H1 (cell line): ENCODE measurements at regions not wholly inside any gene's neighbourhood (a gene's known extent, or its start where the extent isn't known, plus 50 kb on each side); places are given as distances from the start of the nearest gene placed in this dataset.

Source experiments
- CTCF ChIA-PET: fragments of 300-600 bp; sonication (Branson Sonifier 250); formaldehyde crosslinking; loops from one replicate; lab custom pipeline; 2021; ENCODE audit not compliant: partially characterized antibody; lab: Charles Lee
- POLR2A ChIA-PET: fragments of 300-600 bp; sonication (Branson Sonifier 250); formaldehyde crosslinking; loops from one replicate; lab custom pipeline; 2021; ENCODE audit warnings: inconsistent platforms; ENCODE audit not compliant: partially characterized antibody; lab: Charles Lee
- DNase-seq, 2 experiments: peaks; one replicate each; pipeline versions ENCODE4 v3.0.0 to v3.0.0-alpha.2; 2010 to 2022; ENCODE audit warnings: low spot score in 2 of 2, low read depth in 1 of 2, mixed read lengths in 1 of 2
- FAIRE-seq: peaks from 2 replicates; lab custom pipeline; 2011; peaks lifted over from hg19 to GRCh38; lab: Jason Lieb, UNC
- H2AFZ ChIP-seq: 2 replicates; pipeline ENCODE4 v1.8.1; 2012; ENCODE audit warnings: low read length, inconsistent platforms
- H2AK5ac ChIP-seq: 2 replicates; pipeline ENCODE4 v1.6.1; 2013; ENCODE audit warnings: low read depth, low read length
- H2BK120ac ChIP-seq: replicated peaks from 2 replicates; pipeline ENCODE3; 2013; ENCODE audit warnings: low read depth, low read length, inconsistent platforms
- H2BK12ac ChIP-seq: 2 replicates; pipeline ENCODE4 v1.6.1; 2013; ENCODE audit warnings: low read depth, low read length
- H2BK15ac ChIP-seq: 2 replicates; pipeline ENCODE4 v1.6.1; 2013; ENCODE audit warnings: low read length
- H2BK20ac ChIP-seq: 2 replicates; pipeline ENCODE4 v1.6.1; 2013; ENCODE audit warnings: low read length
- H2BK5ac ChIP-seq: 2 replicates; pipeline ENCODE4 v1.6.1; 2013; ENCODE audit warnings: low read depth, low read length
- H3K14ac ChIP-seq: 2 replicates; pipeline ENCODE4 v1.6.1; 2013; ENCODE audit warnings: inconsistent platforms; ENCODE audit not compliant: insufficient read length
- H3K18ac ChIP-seq: 2 replicates; pipeline ENCODE4 v1.6.1; 2013; ENCODE audit warnings: low read length; ENCODE audit errors: extremely low read depth
- H3K23ac ChIP-seq: 2 replicates; pipeline ENCODE4 v1.6.1; 2013; ENCODE audit warnings: inconsistent platforms; ENCODE audit not compliant: insufficient read length
- H3K23me2 ChIP-seq: 2 replicates; pipeline ENCODE4 v1.6.1; 2013; ENCODE audit warnings: low read depth, low read length
- H3K27ac ChIP-seq: 2 replicates; pipeline ENCODE4 v1.6.1; 2011; ENCODE audit warnings: low read depth, low read length, inconsistent platforms
- H3K27me3 ChIP-seq, 4 experiments: replicated peaks in 1 of 4; 1 replicate in 1 of 4; 2 replicates in 3 of 4; pipeline versions ENCODE4 v1.6.1 to v1.8.1; 2011 to 2013; ENCODE audit warnings: low read length in 3 of 4, mild to moderate bottlenecking in 3 of 4, inconsistent platforms in 2 of 4, mixed read lengths in 2 of 4, moderate library complexity in 1 of 4; ENCODE audit not compliant: control insufficient read depth in 3 of 4, insufficient read depth in 3 of 4; ENCODE audit errors: extremely low read depth in 1 of 4
- H3K36me3 ChIP-seq, 4 experiments: 2 replicates each; pipeline versions ENCODE4 v1.6.1 to v1.8.1; 2011 to 2013; ENCODE audit warnings: mild to moderate bottlenecking in 4 of 4, low read length in 3 of 4, moderate library complexity in 2 of 4, control low read depth in 1 of 4, inconsistent platforms in 1 of 4; ENCODE audit not compliant: insufficient read depth in 4 of 4, control insufficient read depth in 2 of 4
- H3K4ac ChIP-seq: replicated peaks from 2 replicates; pipeline ENCODE3; 2013; ENCODE audit warnings: low read length, low read depth, mixed read lengths, inconsistent platforms; ENCODE audit not compliant: insufficient read length
- H3K4me1 ChIP-seq, 4 experiments: replicated peaks in 1 of 4; 1 replicate in 1 of 4; 2 replicates in 3 of 4; pipeline versions ENCODE4 v1.6.1 to v1.8.1; 2011 to 2013; ENCODE audit warnings: low read length in 3 of 4, inconsistent platforms in 2 of 4, mixed read lengths in 1 of 4; ENCODE audit not compliant: insufficient read depth in 4 of 4, control insufficient read depth in 3 of 4
- H3K4me2 ChIP-seq, 2 experiments: 2 replicates each; pipeline versions ENCODE4 v1.6.1 to v1.8.1; 2011 to 2013; ENCODE audit warnings: low read depth in 2 of 2, low read length in 2 of 2, control low read depth in 1 of 2, inconsistent platforms in 1 of 2, mild to moderate bottlenecking in 1 of 2; ENCODE audit not compliant: insufficient read depth in 1 of 2
- H3K4me3 ChIP-seq, 4 experiments: fragments of 200-600, 300-600 bp in 1 of 4; sonication (generic), shearing (Covaris generic), sonication (Bioruptor Twin) in 1 of 4; 2 replicates each; pipeline versions ENCODE4 v1.5.1 to v1.8.1; 2011 to 2016; ENCODE audit warnings: low read length in 4 of 4, low read depth in 3 of 4, control low read depth in 2 of 4, inconsistent platforms in 2 of 4, mild to moderate bottlenecking in 2 of 4, mixed read lengths in 1 of 4, moderate library complexity in 1 of 4; ENCODE audit not compliant: insufficient read depth in 2 of 4; ENCODE audit errors: extremely low read depth in 1 of 4
- H3K56ac ChIP-seq: replicated peaks from 2 replicates; pipeline ENCODE3; 2013; ENCODE audit warnings: low read depth, mild to moderate bottlenecking, mixed read lengths, low read length, inconsistent platforms; ENCODE audit not compliant: insufficient read length
- H3K79me1 ChIP-seq: 2 replicates; pipeline ENCODE4 v1.6.1; 2013; ENCODE audit warnings: low read depth, low read length, control low read depth
- H3K79me2 ChIP-seq, 2 experiments: 2 replicates each; pipeline versions ENCODE4 v1.6.1 to v1.8.1; 2012 to 2013; ENCODE audit warnings: low read length in 2 of 2, mild to moderate bottlenecking in 2 of 2, inconsistent platforms in 1 of 2; ENCODE audit not compliant: insufficient read depth in 2 of 2, control insufficient read depth in 1 of 2
- H3K9ac ChIP-seq, 4 experiments: replicated peaks in 1 of 4; 1 replicate in 1 of 4; 2 replicates in 3 of 4; pipeline versions ENCODE4 v1.6.1 to v1.8.1; 2011 to 2013; ENCODE audit warnings: low read depth in 3 of 4, low read length in 3 of 4, control low read depth in 2 of 4, mild to moderate bottlenecking in 2 of 4, moderate library complexity in 2 of 4, inconsistent platforms in 1 of 4; ENCODE audit errors: extremely low read depth in 1 of 4
- H3K9me3 ChIP-seq, 2 experiments: 2 replicates each; pipeline versions ENCODE4 v1.6.1 to v1.8.1; 2012 to 2013; ENCODE audit warnings: mild to moderate bottlenecking in 2 of 2, moderate library complexity in 2 of 2, control low read depth in 1 of 2, inconsistent platforms in 1 of 2, low read depth in 1 of 2, low read length in 1 of 2, mixed read lengths in 1 of 2; ENCODE audit not compliant: insufficient read depth in 2 of 2
- H4K20me1 ChIP-seq, 2 experiments: replicated peaks in 1 of 2; 2 replicates each; pipeline versions ENCODE3 to v1.8.1; 2011 to 2013; ENCODE audit warnings: inconsistent platforms in 2 of 2, low read length in 2 of 2, mild to moderate bottlenecking in 1 of 2; ENCODE audit not compliant: insufficient read depth in 2 of 2, control insufficient read depth in 1 of 2
- H4K5ac ChIP-seq: 2 replicates; pipeline ENCODE4 v1.6.1; 2013; ENCODE audit warnings: low read length, low read depth, mixed read lengths, inconsistent platforms; ENCODE audit not compliant: insufficient read length
- H4K8ac ChIP-seq: 2 replicates; pipeline ENCODE4 v1.8.0; 2013; ENCODE audit warnings: mild to moderate bottlenecking, moderate library complexity, low read length, inconsistent platforms; ENCODE audit not compliant: insufficient read depth; ENCODE audit errors: extremely low read depth
- H4K91ac ChIP-seq: replicated peaks from 2 replicates; pipeline ENCODE3; 2013; ENCODE audit warnings: low read length, mixed read lengths, inconsistent platforms; ENCODE audit not compliant: insufficient read length
- BRCA1 ChIP-seq: IDR thresholded peaks from 2 replicates; pipeline ENCODE4 v1.6.1; 2012; ENCODE audit warnings: low read depth, low read length, improper control_type of control experiment
- CREB1 ChIP-seq: IDR thresholded peaks from 2 replicates; pipeline ENCODE4 v1.6.1; 2012; ENCODE audit warnings: inconsistent platforms
- HDAC6 ChIP-seq: IDR thresholded peaks from one replicate; pipeline ENCODE4 v1.7.1; 2012; ENCODE audit warnings: low read depth, mild to moderate bottlenecking, inconsistent platforms, low read length, moderate library complexity
- JUND ChIP-seq: IDR thresholded peaks from 2 replicates; pipeline ENCODE4 v1.6.1; 2011; ENCODE audit warnings: mild to moderate bottlenecking, improper control_type of control experiment, low read length
- KDM4A ChIP-seq: IDR thresholded peaks from one replicate; pipeline ENCODE4 v1.7.1; 2012; ENCODE audit warnings: low read depth, mild to moderate bottlenecking, moderate library complexity, low read length, inconsistent platforms; ENCODE audit not compliant: severe bottlenecking
- MAFK ChIP-seq: IDR thresholded peaks from 2 replicates; pipeline ENCODE4 v1.6.1; 2012; ENCODE audit warnings: low read depth, mild to moderate bottlenecking, improper control_type of control experiment, low read length
- NRF1 ChIP-seq: IDR thresholded peaks from 2 replicates; pipeline ENCODE4 v1.6.1; 2011; ENCODE audit warnings: mild to moderate bottlenecking, low read depth, low read length, improper control_type of control experiment
- POLR2A ChIP-seq, 2 experiments: IDR thresholded peaks; 1 replicate in 1 of 2; 2 replicates in 1 of 2; pipeline ENCODE4 v1.6.1; 2011; ENCODE audit warnings: low read depth in 2 of 2, low read length in 2 of 2, mild to moderate bottlenecking in 2 of 2; ENCODE audit errors: control extremely low read depth in 1 of 2
- SIN3A ChIP-seq, 2 experiments: IDR thresholded peaks in 1 of 2; conservative IDR thresholded peaks in 1 of 2; 2 replicates each; pipeline ENCODE4 v1.6.1; 2011 to 2012; ENCODE audit warnings: low read length in 2 of 2, improper control_type of control experiment in 1 of 2, low read depth in 1 of 2, mild to moderate bottlenecking in 1 of 2
- SP2 ChIP-seq: IDR thresholded peaks from 2 replicates; pipeline ENCODE4 v1.6.1; 2012; ENCODE audit warnings: mild to moderate bottlenecking, low read length, inconsistent platforms
- SUZ12 ChIP-seq: fragments of 200-600 bp; sonication (generic); IDR thresholded peaks from 2 replicates; pipeline ENCODE4 v1.6.1; 2012; ENCODE audit warnings: mild to moderate bottlenecking, inconsistent platforms, low read length, moderate library complexity, mixed read lengths
- TCF12 ChIP-seq: IDR thresholded peaks from 2 replicates; pipeline ENCODE4 v1.6.1; 2011; ENCODE audit warnings: low read depth, mild to moderate bottlenecking, low read length
- TEAD4 ChIP-seq: IDR thresholded peaks from 2 replicates; pipeline ENCODE4 v1.6.1; 2012; ENCODE audit warnings: low read depth, low read length, inconsistent platforms, mixed read lengths
- YY1 ChIP-seq: IDR thresholded peaks from 2 replicates; pipeline ENCODE4 v1.6.1; 2011; ENCODE audit warnings: low read depth, mild to moderate bottlenecking, low read length
- ZNF274 ChIP-seq: IDR thresholded peaks from 2 replicates; pipeline ENCODE4 v1.7.0; 2012; ENCODE audit warnings: low read length, borderline replicate concordance; ENCODE audit errors: extremely low read depth
- TF ChIP-seq, protein P1 (sequence below): IDR thresholded peaks from 2 replicates; pipeline ENCODE4 v1.6.1; 2012; ENCODE audit warnings: low read length, inconsistent platforms

DNA sequence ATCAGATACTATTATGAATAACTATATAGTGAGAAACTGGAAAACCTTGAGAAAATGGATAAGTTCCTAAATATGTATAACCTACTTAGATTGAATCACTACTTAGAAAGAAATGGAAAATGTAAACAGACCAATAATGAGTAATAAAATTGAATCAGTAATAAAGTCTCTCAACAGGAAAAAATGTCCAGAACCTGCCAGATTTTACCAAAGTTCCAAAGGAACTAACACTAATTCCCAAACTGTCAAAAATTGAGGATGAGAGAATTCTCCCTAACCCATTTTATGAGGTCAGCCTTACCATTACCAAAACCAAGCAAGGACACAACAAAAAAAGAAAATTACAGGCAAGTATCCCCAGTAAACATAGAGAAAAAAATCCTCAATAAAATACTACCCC is 272.0 kb downstream of the RPAP3 start:
- CTCF ChIA-PET: no interaction called here
- no peak overlapping the region for H2BK12ac ChIP-seq
- H3K79me1 ChIP-seq: no peaks in the 10 kb centered on the region
- H3K4me3 ChIP-seq: no peak overlapping the region
- H3K18ac ChIP-seq: no peak overlapping the region
- H3K23ac ChIP-seq: no peak overlapping the region
- no peaks in the 10 kb centered on the region for H4K20me1 ChIP-seq
- H4K91ac ChIP-seq: no peak overlapping the region
- H3K56ac ChIP-seq: no peak overlapping the region
- H3K4me2 ChIP-seq: no peak overlapping the region
- H3K14ac ChIP-seq: no peak overlapping the region
- H3K27me3 ChIP-seq: no peaks in the 10 kb centered on the region
- H2AFZ ChIP-seq: no peak overlapping the region
- H2BK120ac ChIP-seq: no peak overlapping the region
- no peaks in the 10 kb centered on the region for H3K79me2 ChIP-seq
- H3K36me3 ChIP-seq: no peaks in the 10 kb centered on the region
- POLR2A ChIA-PET: no interaction called here
- DNase-seq (no peak), FAIRE-seq (no peak)
- H3K4ac ChIP-seq: no peak overlapping the region
- H3K9me3 ChIP-seq: no peaks in the 10 kb centered on the region
- no peak overlapping the region for H2BK15ac ChIP-seq
- H3K4me1 ChIP-seq: no peaks in the 10 kb centered on the region
- H2BK20ac ChIP-seq: no peak overlapping the region
- H4K5ac ChIP-seq: no peak overlapping the region
- no peak overlapping the region for H4K8ac ChIP-seq
- H3K9ac ChIP-seq: no peak overlapping the region
- H3K27ac ChIP-seq: no peak overlapping the region
- no peak overlapping the region for H2AK5ac ChIP-seq
- no peaks in the 10 kb centered on the region for H3K23me2 ChIP-seq
- no peak overlapping the region for H2BK5ac ChIP-seq
- no peak for TF ChIP-seq HDAC6
- no peak for TF ChIP-seq TEAD4
- TF ChIP-seq KDM4A: no peak
- TF ChIP-seq BRCA1: no peak
- TF ChIP-seq TCF12: no peak
- no peak for TF ChIP-seq JUND
- no peak for TF ChIP-seq ZNF274
- TF ChIP-seq NRF1: no peak
- no peak for TF ChIP-seq POLR2A (IDR thresholded peaks at IDR 0.05; ENCODE audit: control extremely low read depth in 1 of 2, low read depth in 2 of 2, low read length in 2 of 2)
- TF ChIP-seq CREB1: no peak
- no peak for TF ChIP-seq SP2
- TF ChIP-seq, protein P1, sequence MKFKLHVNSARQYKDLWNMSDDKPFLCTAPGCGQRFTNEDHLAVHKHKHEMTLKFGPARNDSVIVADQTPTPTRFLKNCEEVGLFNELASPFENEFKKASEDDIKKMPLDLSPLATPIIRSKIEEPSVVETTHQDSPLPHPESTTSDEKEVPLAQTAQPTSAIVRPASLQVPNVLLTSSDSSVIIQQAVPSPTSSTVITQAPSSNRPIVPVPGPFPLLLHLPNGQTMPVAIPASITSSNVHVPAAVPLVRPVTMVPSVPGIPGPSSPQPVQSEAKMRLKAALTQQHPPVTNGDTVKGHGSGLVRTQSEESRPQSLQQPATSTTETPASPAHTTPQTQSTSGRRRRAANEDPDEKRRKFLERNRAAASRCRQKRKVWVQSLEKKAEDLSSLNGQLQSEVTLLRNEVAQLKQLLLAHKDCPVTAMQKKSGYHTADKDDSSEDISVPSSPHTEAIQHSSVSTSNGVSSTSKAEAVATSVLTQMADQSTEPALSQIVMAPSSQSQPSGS: no peak
- no peak for TF ChIP-seq YY1
- no peak for TF ChIP-seq SUZ12
- TF ChIP-seq MAFK: no peak
- TF ChIP-seq SIN3A (conservative IDR thresholded peaks at IDR 0.05 in 1 of 2, IDR thresholded peaks at IDR 0.05 in 1 of 2; ENCODE audit: low read depth in 1 of 2, low read length in 2 of 2): no peak
